ENCODE measurements at regions not wholly inside any gene's neighbourhood (a gene's known extent, or its start where the extent isn't known, plus 50 kb on each side); places are given as distances from the start of the nearest gene placed in this dataset.

GRCh38 chr2:19846567-19846966 lies 55.2 kb downstream of the TTC32 start:
- ATAC-seq (no peak), DNase-seq (no peak)
- intact Hi-C loops (cut with micrococcal nuclease): no loop called here

GRCh38 chr2:19846030-19846429 lies 55.8 kb downstream of the TTC32 start:
- DNase-seq (no peak), ATAC-seq (no peak)
- intact Hi-C loops (cut with micrococcal nuclease): no loop called here

- intact Hi-C loops (cut with micrococcal nuclease): no loop called here
- ATAC-seq (no peak), DNase-seq (no peak)
These were observed 56.4 kb downstream of the TTC32 start for GRCh38 chr2:19845323-19845920.

GRCh38 chr2:19844750-19845149 lies 57.0 kb downstream of the TTC32 start:
- DNase-seq (no peak), ATAC-seq (no peak)
- intact Hi-C loops (cut with micrococcal nuclease): no loop called here

GRCh38 chr2:19843992-19844515 lies 57.7 kb downstream of the TTC32 start:
- DNase-seq: no peak
- no peak for ATAC-seq
- intact Hi-C loops (cut with micrococcal nuclease): no loop called here

GRCh38 chr2:19841918-19842693 lies 59.7 kb downstream of the TTC32 start:
- intact Hi-C loops (cut with micrococcal nuclease): no loop called here
- DNase-seq: no peak
- ATAC-seq: no peak

GRCh38 chr2:19839438-19839837 lies 62.3 kb downstream of the TTC32 start:
- ATAC-seq (no peak), DNase-seq (no peak)
- intact Hi-C loops (cut with micrococcal nuclease): no loop called here

GRCh38 chr2:19838616-19839015 lies 63.2 kb downstream of the TTC32 start:
- no peak for ATAC-seq

GRCh38 chr2:19837235-19837766 lies 64.5 kb downstream of the TTC32 start:
- DNase-seq: no peak
- intact Hi-C loops (cut with micrococcal nuclease): no loop called here
- no peak for ATAC-seq

More at GRCh38 chr2:19838616-19839015, 63.2 kb downstream of the TTC32 start:
- intact Hi-C loops (cut with micrococcal nuclease): no loop called here
- DNase-seq: no peak

GRCh38 chr2:19835781-19836281 lies 66.0 kb downstream of the TTC32 start:
- intact Hi-C loops (cut with micrococcal nuclease): no loop called here
- DNase-seq: peak; percentile 37
- peak; percentile 91 for ATAC-seq

- intact Hi-C loops (cut with micrococcal nuclease): no loop called here
These were observed 67.8 kb downstream of the TTC32 start for GRCh38 chr2:19833978-19834377.

GRCh38 chr2:19829672-19830071 lies 72.1 kb downstream of the TTC32 start:
- ATAC-seq: no peak
- intact Hi-C loops (cut with micrococcal nuclease): no loop called here
- DNase-seq: no peak

More at GRCh38 chr2:19833978-19834377, 67.8 kb downstream of the TTC32 start:
- ATAC-seq: no peak
- no peak for DNase-seq

- no peak for ATAC-seq
- intact Hi-C loops (cut with micrococcal nuclease): no loop called here
- DNase-seq: no peak
These were observed 74.9 kb downstream of the TTC32 start for GRCh38 chr2:19826874-19827273.

GRCh38 chr2:19823507-19823906 lies 78.3 kb downstream of the TTC32 start:
- ATAC-seq (no peak), DNase-seq (no peak)
- intact Hi-C loops (cut with micrococcal nuclease): no loop called here

- peak; percentile 71 for ATAC-seq
- intact Hi-C loops (cut with micrococcal nuclease): no loop called here
- DNase-seq: no peak
These were observed 82.4 kb downstream of the TTC32 start for GRCh38 chr2:19819097-19820065.

- ATAC-seq: peak; percentile 20
- DNase-seq: no peak
- intact Hi-C loops (cut with micrococcal nuclease): no loop called here
These were observed 83.2 kb downstream of the TTC32 start for GRCh38 chr2:19818543-19818942.

GRCh38 chr2:19818039-19818438 lies 83.7 kb downstream of the TTC32 start:
- ATAC-seq: peak; percentile 70
- peak; percentile 31 for DNase-seq
- intact Hi-C loops (cut with micrococcal nuclease): no loop called here

- no peak for ATAC-seq
- intact Hi-C loops (cut with micrococcal nuclease): no loop called here
- no peak for DNase-seq
These were observed 86.0 kb downstream of the TTC32 start for GRCh38 chr2:19815746-19816145.

- intact Hi-C loops (cut with micrococcal nuclease): no loop called here
- peak; percentile 51 for DNase-seq
- peak; percentile 67 for ATAC-seq
These were observed 89.6 kb downstream of the TTC32 start for GRCh38 chr2:19812166-19812565.
